GM18520 (cell line): ENCODE measurements at regions not wholly inside any gene's neighbourhood (a gene's known extent, or its start where the extent isn't known, plus 50 kb on each side); places are given as distances from the start of the nearest gene placed in this dataset.

ENCODE experiments used
- ATAC-seq: cut with Tn5 transposase; IDR thresholded peaks from one replicate; pipeline ENCODE4 v1.9.1; 2021; ENCODE audit not compliant: unreplicated experiment

DNA sequence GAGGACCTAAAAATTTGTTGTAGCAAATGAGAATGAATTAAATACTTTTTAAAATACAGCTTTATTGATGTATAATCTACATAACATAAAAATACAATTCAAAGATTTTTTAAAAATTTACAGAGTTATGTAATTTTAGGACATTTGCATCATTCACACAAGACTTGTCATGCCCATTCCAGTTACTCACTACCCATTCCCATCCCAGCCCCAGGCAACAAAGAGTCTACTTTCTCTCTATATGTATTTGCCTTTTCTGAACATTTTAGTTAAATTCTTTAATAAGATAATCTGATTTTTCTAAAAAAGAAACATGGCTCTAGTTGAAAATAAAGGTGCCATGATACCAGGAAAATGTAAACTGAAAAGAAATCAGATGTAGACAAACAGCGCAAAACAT, 354.2 kb downstream of the PMP22 start:
- ATAC-seq, result no peak

DNA sequence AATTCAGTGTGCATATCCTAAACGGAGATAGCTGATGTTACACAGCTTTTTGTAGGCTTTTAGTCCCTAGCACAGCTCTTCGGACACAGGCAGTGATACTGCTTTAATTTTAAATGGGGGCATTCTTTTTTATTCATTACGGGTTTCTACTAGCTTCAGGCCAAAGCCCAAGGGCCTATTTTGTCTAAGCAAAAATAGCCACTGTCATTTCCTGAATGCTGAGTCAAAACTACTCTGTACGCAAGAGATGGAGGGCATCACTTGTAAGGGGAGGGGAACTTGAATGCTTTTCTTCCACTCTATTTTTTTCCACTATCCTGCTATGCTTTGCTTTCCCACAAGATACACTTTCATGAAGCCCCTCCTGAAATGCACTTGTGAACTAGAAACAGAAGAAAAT, 360.7 kb downstream of the PMP22 start:
- ATAC-seq, result no peak

DNA sequence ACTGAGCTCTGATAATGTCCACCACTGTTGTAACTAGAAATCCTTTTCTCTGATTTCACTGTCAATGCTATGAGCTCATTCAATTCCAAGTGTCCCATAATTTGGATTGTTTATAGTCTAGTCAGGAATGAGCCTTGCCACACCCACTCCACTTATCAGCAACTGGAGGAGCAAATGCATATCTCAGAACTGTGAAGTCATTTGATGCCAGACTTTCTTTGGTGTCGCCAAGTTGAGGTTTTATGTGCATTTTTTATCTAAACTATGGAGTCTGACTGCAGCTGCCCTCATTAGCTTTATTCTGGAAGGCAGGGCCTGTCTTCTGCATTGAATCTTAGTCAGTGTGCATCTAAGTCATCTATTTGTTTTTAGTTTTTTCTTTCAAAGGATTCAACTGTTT, 361.3 kb downstream of the PMP22 start:
- ATAC-seq, result no peak

DNA sequence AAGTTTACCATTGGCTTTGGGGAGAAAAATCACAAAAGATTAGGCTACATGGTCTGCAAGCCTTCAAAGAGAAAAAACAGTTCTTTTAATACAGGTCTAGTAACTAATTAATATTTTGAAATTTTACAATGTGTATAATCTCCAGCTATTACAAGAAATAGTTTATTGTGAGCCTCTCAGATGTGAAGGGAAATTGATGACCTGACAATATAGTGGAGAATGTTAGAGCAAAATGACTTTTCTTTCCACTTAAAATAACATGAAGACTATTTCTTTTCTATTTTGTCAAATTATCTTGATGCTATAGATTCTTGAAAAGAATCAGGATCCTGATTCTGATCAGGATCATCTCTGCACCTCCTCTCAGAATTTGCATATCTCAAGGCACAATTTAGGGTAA, 362.3 kb downstream of the PMP22 start:
- no peak for ATAC-seq

- no peak for ATAC-seq
Observed at GRCh38 chr17:14902297-14902696, 362.8 kb downstream of the PMP22 start.

GRCh38 chr17:14901376-14901775, 363.8 kb downstream of the PMP22 start:
- ATAC-seq, result no peak

DNA sequence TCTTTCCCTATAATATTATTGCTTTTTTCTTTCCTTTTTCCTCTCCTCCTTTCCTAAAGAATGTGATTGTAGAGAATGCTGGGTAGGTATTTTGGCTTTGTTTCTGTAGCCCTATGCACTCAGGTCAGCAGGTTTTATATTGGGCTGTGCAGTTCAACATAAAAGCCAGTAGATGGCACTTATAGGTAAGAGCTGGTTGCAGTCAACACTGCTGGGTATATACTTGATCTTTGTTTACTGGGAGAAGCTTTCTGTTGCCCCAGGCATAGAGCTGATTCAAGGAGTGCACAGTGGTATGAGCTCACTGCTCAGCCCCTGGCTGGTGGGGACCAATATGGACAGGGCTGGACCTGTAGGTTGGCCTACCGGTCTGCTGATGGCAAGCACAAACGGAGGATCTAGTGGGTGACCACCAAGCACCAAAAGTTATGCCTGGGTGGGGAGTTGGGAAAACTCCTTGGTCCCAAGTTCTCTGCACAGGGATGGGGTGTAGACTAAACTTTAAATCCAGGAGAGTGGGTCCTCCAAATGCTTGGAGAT, 378.9 kb downstream of the PMP22 start:
- ATAC-seq, result no peak

DNA sequence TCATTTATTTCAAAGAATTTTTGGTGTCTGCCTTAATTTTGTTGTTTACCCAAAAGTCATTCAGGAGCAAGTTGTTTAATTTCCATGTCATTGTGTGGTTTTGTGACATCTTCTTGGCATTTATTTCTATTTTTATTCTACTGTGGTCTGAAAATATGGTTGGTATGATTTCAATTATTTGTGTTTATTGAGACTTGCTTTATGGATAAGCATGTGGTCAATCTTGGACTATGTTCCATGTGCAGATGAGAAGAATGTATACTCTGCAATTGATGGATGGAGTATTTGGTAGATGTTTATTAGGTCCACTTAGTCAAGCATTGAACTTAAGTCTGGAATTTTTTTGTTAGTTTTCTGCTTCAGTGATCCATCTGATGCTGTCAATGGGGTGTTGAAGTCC, 383.0 kb downstream of the PMP22 start:
- no peak for ATAC-seq

- ATAC-seq, result no peak
Observed at GRCh38 chr17:14875557-14876412, 389.3 kb downstream of the PMP22 start.

DNA sequence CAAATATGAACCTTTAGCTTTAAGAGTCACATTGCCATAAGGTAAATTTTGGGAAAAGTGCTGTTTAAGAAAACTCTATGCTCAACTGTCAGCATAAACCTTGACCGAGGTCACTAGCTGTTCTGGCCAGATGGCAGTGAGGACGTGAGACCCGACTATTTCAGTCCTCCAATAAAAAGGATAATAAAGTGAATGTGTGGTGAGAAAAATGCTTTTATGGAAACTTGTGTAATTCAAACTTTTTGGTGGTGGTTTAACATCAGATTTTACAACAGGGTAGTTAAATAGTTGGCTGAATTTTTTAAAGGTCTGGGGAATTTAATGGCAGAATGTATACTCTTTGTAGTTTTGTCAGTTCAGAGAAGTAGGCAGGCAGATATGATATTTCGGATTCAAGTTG, 391.1 kb downstream of the PMP22 start:
- no peak for ATAC-seq

DNA sequence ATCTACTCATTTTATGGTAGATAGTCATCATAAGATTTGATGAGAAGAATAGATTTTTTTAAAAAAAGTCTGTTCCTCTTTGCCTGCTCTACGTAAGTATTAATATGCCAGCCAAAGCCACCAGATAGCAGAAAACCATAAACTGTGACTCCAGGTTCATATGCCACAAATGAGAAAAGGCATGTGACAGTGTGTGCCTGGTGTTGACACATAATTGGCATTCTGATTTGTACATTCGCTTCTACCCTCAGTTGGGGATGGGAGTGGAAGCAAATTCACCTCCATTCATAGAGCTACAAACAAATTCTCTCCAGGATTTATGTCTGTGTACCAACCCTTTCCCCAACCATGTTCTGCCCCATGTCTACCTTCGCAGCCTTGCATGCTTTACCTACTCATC, 391.6 kb downstream of the PMP22 start:
- no peak for ATAC-seq

- ATAC-seq, result no peak
Observed at GRCh38 chr17:14871921-14872320, 393.2 kb downstream of the PMP22 start.

DNA sequence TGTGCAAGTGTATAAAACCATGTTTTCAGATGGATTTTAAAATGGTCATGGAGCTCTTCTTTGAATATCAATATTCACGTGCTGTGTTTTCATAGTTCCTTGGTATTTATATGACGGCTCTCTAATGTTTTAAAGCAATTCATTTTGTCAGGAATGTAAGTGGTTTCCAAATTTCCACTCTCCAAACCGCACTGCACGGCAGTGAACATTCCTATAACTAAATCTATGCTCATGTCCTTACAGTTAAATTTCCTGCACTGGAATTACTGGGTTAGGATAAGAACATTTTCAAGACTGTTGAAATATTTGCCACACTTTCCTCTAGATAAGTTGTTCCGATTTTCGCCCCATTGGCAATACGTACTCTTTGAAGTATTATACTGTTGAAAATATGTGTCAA, 398.9 kb downstream of the PMP22 start:
- no peak for ATAC-seq

DNA sequence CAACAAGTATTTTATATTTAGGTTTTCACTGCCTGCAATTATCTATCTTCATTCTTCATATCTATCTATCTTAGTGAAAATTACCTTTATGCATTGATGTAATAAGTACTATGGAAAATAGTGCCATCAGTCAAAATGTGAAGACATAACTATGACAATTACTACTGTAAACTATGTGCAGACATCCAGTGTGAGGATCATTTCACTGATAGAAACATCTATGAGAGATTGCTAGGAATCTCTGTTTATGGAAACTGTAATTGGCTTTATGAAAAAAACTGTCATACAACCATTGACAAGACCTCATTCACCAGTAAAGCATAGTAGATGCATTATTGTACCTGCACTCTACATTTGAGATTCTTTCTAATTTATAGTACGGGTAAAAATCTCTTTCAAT, 401.0 kb downstream of the PMP22 start:
- ATAC-seq, result no peak

DNA sequence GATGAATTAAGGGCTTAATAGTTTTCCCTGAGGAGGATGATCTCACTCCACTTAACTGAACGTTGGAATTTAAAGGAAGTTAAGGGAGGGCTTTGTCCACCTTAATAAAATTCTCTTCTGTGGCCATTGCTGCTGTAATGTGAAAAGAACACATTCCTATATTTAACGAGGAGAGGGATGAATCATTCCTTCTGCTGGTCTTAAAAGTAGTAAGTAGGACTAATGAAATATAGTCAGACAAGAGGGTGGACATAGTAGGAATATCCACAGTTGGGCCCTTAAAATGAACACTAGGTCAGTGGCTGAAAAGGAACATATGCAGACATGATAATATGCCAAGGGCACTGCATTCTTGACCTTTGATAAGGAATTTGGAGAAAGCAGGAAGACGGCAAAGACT, 405.6 kb downstream of the PMP22 start:
- no peak for ATAC-seq

GRCh38 chr17:14856176-14856575, 408.9 kb downstream of the PMP22 start:
- ATAC-seq, result no peak

DNA sequence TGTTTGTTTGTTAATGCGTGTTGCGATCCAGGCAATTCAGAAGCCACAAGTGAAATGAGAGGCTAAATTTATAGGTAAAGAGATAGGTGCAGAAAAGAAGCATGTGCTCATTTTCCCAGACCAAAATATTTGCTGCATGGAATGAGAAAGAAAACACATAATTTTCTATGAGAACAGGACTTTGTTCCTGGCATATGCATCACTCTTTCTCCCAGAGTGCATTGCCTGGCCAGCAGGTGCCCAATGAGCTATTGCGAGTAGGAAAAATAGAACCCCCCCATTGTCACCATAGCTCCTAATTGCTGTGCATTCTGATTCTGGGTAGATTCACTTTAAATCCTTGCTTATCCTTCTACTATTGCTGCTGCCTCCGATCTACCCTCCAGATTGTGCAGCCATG, 410.4 kb downstream of the PMP22 start:
- ATAC-seq, result no peak

DNA sequence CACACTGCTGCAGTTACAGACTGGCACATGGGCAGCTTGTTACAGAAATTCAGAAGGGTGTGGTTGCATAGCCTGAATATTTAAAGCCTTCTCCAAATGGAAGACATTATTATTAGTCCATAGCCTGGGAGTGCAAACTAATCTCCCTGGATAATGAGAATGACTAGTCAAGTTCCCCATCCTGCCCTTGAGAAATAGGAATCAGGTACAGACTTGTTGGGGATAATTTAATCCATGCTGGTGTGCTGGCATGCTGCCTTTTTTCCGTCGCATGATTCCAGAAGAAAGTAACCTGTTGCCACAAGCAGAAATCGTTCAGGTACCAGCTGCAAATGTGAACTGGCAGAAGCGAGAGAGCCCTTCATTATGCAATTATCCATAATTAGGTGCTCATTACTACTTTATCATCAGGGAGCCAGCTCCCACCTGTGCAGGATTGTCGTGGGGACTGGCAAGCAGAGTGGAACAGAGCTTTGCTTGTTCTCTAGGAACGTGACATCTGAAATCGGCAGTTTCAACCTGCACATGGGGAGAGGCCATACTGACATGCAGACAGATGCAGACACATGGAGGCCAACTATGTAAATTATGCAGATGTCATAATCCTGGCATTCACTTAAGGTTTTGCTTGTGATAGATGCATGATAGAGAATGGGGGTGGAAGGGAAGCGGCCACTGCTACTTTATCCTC, 419.4 kb downstream of the PMP22 start:
- no peak for ATAC-seq

DNA sequence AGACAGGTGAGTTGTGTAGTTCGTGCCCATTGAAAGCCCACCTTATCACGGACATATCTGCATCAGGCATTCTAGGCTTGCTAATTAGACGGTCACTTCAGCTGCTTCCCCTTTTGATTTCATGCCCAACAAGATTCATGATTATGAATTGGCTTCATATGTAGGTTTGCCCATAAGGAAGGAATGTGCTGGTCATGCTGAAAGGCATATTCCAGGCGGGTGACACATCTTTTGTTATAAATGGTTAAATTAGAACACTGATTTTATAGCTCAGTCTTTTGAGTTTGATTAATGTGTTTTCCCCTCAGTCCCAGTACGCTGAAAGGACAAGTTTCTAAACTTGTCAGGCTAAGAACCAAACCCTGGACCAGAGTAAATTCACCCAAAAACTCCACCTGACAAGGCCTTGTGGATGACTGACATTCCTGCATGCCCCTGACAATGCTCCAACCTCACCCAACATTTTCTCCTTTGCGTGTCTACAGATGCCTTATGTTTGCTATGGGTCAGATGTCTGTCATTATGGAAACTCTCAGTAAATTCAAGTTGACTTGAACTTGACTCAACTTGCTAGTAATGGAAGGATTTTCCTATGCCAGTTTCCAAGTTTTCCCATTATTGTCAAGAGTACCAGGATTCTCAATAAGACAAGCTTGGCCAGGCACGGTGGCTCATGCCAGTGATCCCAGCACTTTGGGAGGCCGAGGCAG, 421.9 kb downstream of the PMP22 start:
- ATAC-seq, result no peak

GRCh38 chr17:14840616-14841231, 424.4 kb downstream of the PMP22 start:
- ATAC-seq, result no peak

- ATAC-seq, result no peak
Observed at GRCh38 chr17:14838567-14838966, 426.6 kb downstream of the PMP22 start.
